Testis (tissue), 2 donors: ENCODE measurements at regions not wholly inside any gene's neighbourhood (a gene's known extent, or its start where the extent isn't known, plus 50 kb on each side); places are given as distances from the start of the nearest gene placed in this dataset.

ENCODE experiments used
- DNase-seq: peaks from one replicate; pipeline ENCODE4 v3.0.0-alpha.2; 2019
- H3K27ac ChIP-seq, 2 donors: fragments of 200-600 bp; sonication (generic); one replicate each; pipeline ENCODE4 v1.5.1; 2019
- H3K27me3 ChIP-seq: fragments of 200-600 bp; sonication (generic); one replicate; pipeline ENCODE4 v1.5.1; 2019
- H3K36me3 ChIP-seq: fragments of 200-600 bp; sonication (generic); one replicate; pipeline ENCODE4 v1.5.1; 2017; ENCODE audit warnings: low read depth; ENCODE audit errors: missing control alignments
- H3K4me1 ChIP-seq: fragments of 200-600 bp; sonication (generic); one replicate; pipeline ENCODE4 v1.5.1; 2019
- H3K4me3 ChIP-seq, 2 donors: fragments of 200-600 bp; sonication (generic); one replicate each; pipeline ENCODE4 v1.5.1; 2017 to 2019
- H3K9me3 ChIP-seq: fragments of 200-600 bp; sonication (generic); one replicate; pipeline ENCODE4 v1.5.1; 2017
- CTCF ChIP-seq, 3 experiments: fragments of 450-650 bp in 2 of 3; fragments of 200-600 bp in 1 of 3; sonication (generic) in 1 of 3; IDR thresholded peaks; one replicate each; pipeline ENCODE4 v1.5.1; 2016 to 2019; ENCODE audit warnings: antibody characterized with exemption in 3 of 3, mild to moderate bottlenecking in 2 of 3, moderate library complexity in 1 of 3
- POLR2A ChIP-seq: fragments of 450-650 bp; IDR thresholded peaks from one replicate; pipeline ENCODE4 v1.6.1; 2017; ENCODE audit warnings: antibody characterized with exemption, mild to moderate bottlenecking, moderate library complexity
- WGBS, 2 donors: methylation state at CpG; one replicate each; pipeline ENCODE4 v1.1.5; 2018; 5-methylcytosine and 5-hydroxymethylcytosine counted together
- intact Hi-C: fragments of 100-400 bp; cut with DNase I; formaldehyde crosslinking; loops from one replicate; pipeline ENCODE4 v1.15.1; 2023; ENCODE audit warnings: low total_unique reads

GRCh38 chr7:12103948-12104347 lies 107.1 kb upstream of the TMEM106B start:
- TF ChIP-seq CTCF (IDR thresholded peaks at IDR 0.05) = no peak
- no peak for TF ChIP-seq POLR2A
- no peak for DNase-seq
- no peaks in the 10 kb centered on the region for H3K4me1 ChIP-seq
- no peak overlapping the region for H3K27ac ChIP-seq
- no peak overlapping the region for H3K4me3 ChIP-seq
- no peaks in the 10 kb centered on the region for H3K27me3 ChIP-seq
- no peaks in the 10 kb centered on the region for H3K36me3 ChIP-seq
- H3K9me3 ChIP-seq = no peaks in the 10 kb centered on the region
- intact Hi-C loops = no loop called here

- TF ChIP-seq POLR2A (no peak), CTCF (IDR thresholded peaks at IDR 0.05) (no peak)
- H3K27ac ChIP-seq = no peak overlapping the region
- H3K27me3 ChIP-seq = no peaks in the 10 kb centered on the region
- intact Hi-C loops = no loop called here
- no peaks in the 10 kb centered on the region for H3K36me3 ChIP-seq
- H3K9me3 ChIP-seq = no peaks in the 10 kb centered on the region
- DNase-seq = no peak
- no peak overlapping the region for H3K4me3 ChIP-seq
- H3K4me1 ChIP-seq = no peaks in the 10 kb centered on the region
- WGBS, 2 donors = 35 to 40% methylated on average over 2 of the region's 2 CpGs
Measured at GRCh38 chr7:12107381-12107780, 103.7 kb upstream of the TMEM106B start.

- TF ChIP-seq CTCF (IDR thresholded peaks at IDR 0.05) = no peak
- TF ChIP-seq POLR2A = no peak
- Histone ChIP-seq H3K9me3 (no peaks in the 10 kb centered on the region), H3K27ac (no peak overlapping the region), H3K27me3 (no peaks in the 10 kb centered on the region), H3K4me3 (no peak overlapping the region), H3K4me1 (no peaks in the 10 kb centered on the region), H3K36me3 (no peaks in the 10 kb centered on the region)
- 55 to 62% methylated on average over 3 of the region's 3 CpGs for WGBS, 2 donors
- DNase-seq = no peak
- intact Hi-C loops = no loop called here
Measured at GRCh38 chr7:12107841-12108254, 103.2 kb upstream of the TMEM106B start.

GRCh38 chr7:12110425-12110824 lies 100.7 kb upstream of the TMEM106B start:
- no peak for DNase-seq
- H3K4me1 ChIP-seq = no peaks in the 10 kb centered on the region
- TF ChIP-seq CTCF (IDR thresholded peaks at IDR 0.05) (no peak), POLR2A (no peak)
- no peaks in the 10 kb centered on the region for H3K36me3 ChIP-seq
- no peak overlapping the region for H3K27ac ChIP-seq
- H3K4me3 ChIP-seq = no peak overlapping the region
- H3K9me3 ChIP-seq = no peaks in the 10 kb centered on the region
- intact Hi-C loops = no loop called here
- 66 to 72% methylated on average over 3 of the region's 3 CpGs for WGBS, 2 donors
- no peaks in the 10 kb centered on the region for H3K27me3 ChIP-seq
